BE2C (cell line): ENCODE measurements at regions not wholly inside any gene's neighbourhood (a gene's known extent, or its start where the extent isn't known, plus 50 kb on each side); places are given as distances from the start of the nearest gene placed in this dataset.

Experiments used
- DNase-seq: peaks from one replicate; pipeline ENCODE4 v3.0.0-alpha.2; 2020
- H3K27me3 ChIP-seq: fragments of 250-450 bp; sonication (Bioruptor Pico); 2 replicates; pipeline ENCODE4 v1.5.1; 2020; ENCODE audit warnings: mild to moderate bottlenecking
- H3K36me3 ChIP-seq: fragments of 250-450 bp; sonication (Bioruptor Pico); 2 replicates; pipeline ENCODE4 v1.5.1; 2020; ENCODE audit warnings: mild to moderate bottlenecking
- H3K4me1 ChIP-seq: fragments of 250-450 bp; sonication (Bioruptor Pico); 2 replicates; pipeline ENCODE4 v1.5.1; 2020
- H3K4me3 ChIP-seq: 2 replicates; pipeline ENCODE4 v1.5.1; 2011; ENCODE audit warnings: low read depth, low read length
- H3K9me3 ChIP-seq: fragments of 250-450 bp; sonication (Bioruptor Pico); 2 replicates; pipeline ENCODE4 v1.5.1; 2020
- TF ChIP-seq, protein P1 (sequence below): IDR thresholded peaks from 2 replicates; pipeline ENCODE4 v1.5.1; 2012; ENCODE audit warnings: mild to moderate bottlenecking, low read depth, low read length

- Histone ChIP-seq H3K4me3 (no peak overlapping the region), H3K27me3 (no peaks in the 10 kb centered on the region), H3K9me3 (no peaks in the 10 kb centered on the region), H3K36me3 (no peaks in the 10 kb centered on the region), H3K4me1 (peaks cover 4% of the 10 kb centered on the region)
- no peak for DNase-seq
- TF ChIP-seq, protein P1, sequence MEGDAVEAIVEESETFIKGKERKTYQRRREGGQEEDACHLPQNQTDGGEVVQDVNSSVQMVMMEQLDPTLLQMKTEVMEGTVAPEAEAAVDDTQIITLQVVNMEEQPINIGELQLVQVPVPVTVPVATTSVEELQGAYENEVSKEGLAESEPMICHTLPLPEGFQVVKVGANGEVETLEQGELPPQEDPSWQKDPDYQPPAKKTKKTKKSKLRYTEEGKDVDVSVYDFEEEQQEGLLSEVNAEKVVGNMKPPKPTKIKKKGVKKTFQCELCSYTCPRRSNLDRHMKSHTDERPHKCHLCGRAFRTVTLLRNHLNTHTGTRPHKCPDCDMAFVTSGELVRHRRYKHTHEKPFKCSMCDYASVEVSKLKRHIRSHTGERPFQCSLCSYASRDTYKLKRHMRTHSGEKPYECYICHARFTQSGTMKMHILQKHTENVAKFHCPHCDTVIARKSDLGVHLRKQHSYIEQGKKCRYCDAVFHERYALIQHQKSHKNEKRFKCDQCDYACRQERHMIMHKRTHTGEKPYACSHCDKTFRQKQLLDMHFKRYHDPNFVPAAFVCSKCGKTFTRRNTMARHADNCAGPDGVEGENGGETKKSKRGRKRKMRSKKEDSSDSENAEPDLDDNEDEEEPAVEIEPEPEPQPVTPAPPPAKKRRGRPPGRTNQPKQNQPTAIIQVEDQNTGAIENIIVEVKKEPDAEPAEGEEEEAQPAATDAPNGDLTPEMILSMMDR = no peak
Measured at GRCh38 chr7:7104971-7105370, 77.4 kb upstream of the C1GALT1 start.

DNA sequence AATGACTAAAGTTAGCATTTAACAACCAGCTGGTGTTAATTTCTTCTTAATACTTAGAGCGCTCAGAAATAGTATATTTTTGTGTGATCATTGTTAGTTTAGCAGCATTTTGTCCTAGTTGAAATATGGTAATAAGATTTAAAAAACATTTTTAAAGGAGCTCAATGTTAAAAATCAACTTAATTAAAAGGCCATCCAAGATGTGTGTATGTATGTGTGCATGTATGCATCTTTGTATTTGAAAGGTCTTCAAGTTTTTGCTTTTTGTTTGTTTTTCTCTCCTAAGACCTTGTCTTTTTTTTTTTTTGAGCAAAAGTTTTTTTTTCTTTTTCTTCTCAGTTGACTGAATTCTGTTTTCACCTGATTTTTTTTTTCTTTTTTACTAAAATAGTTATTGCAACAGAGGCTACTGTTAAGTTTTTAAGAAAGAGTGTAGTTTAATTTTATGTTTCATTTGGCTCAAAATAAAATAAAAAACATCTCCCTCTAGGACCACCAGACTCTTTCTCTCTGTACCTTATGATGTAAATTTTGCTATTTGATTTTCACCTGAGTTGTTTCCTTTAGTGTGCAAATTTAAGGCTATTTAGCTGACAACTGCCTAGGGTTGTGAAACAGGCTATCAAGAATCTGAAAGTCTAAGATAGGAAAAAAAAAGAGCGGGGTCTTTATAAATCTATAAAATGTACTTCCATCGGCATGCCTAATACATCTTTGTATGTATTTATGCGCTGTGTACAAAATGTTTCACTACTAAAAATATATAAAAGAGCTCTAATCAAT lies 76.4 kb upstream of the C1GALT1 start:
- TF ChIP-seq, protein P1 = no peak
- no peak for DNase-seq
- H3K9me3 ChIP-seq = no peaks in the 10 kb centered on the region
- H3K4me1 ChIP-seq = no peaks in the 10 kb centered on the region
- H3K27me3 ChIP-seq = no peaks in the 10 kb centered on the region
- no peak overlapping the region for H3K4me3 ChIP-seq
- H3K36me3 ChIP-seq = no peaks in the 10 kb centered on the region

DNA sequence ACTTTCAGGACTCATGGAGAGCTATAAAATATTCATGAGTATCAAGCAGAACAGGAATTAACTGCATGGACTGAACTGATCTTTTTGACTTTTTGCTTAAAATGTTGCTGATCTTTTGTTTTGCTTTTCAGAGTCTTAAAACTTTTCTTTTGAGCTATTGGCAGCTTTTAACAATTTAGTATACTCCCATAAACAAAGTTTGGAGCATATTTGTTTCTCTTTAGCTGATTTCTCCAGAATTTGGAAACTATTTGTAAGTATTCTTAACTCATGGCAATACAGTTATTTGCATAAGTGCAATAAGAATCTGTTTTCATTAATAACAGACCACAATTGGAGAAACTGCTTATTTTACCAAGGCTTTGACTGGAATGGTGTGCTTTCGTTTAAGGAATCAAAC lies 73.4 kb upstream of the C1GALT1 start:
- Histone ChIP-seq H3K4me3 (no peak overlapping the region), H3K27me3 (peaks cover 4% of the 10 kb centered on the region), H3K36me3 (no peaks in the 10 kb centered on the region), H3K9me3 (no peaks in the 10 kb centered on the region), H3K4me1 (no peaks in the 10 kb centered on the region)
- TF ChIP-seq, protein P1 = no peak
- DNase-seq = no peak

DNA sequence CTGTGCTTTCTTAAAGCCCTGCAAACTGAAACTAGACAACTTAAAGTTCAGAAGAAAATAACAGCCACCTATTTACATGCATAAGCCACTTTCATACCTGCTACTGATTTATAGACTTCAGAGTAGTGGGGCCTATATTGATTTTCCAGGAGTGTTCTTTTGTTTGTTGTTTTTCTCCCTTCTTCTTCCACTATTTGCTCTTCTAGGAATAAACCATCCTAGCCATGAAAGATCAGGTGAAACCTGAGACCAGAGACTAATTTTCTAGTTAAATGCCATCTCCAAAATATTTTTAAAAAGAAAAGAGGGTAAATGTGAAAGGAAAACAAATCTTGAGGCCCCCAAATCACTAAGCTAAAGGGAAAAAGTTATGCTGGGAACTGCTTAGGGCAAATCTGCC lies 72.4 kb upstream of the C1GALT1 start:
- H3K9me3 ChIP-seq = no peaks in the 10 kb centered on the region
- peaks cover 4% of the 10 kb centered on the region for H3K27me3 ChIP-seq
- H3K4me3 ChIP-seq = no peak overlapping the region
- H3K36me3 ChIP-seq = no peaks in the 10 kb centered on the region
- TF ChIP-seq, protein P1 = no peak
- H3K4me1 ChIP-seq = no peaks in the 10 kb centered on the region
- DNase-seq = no peak

DNA sequence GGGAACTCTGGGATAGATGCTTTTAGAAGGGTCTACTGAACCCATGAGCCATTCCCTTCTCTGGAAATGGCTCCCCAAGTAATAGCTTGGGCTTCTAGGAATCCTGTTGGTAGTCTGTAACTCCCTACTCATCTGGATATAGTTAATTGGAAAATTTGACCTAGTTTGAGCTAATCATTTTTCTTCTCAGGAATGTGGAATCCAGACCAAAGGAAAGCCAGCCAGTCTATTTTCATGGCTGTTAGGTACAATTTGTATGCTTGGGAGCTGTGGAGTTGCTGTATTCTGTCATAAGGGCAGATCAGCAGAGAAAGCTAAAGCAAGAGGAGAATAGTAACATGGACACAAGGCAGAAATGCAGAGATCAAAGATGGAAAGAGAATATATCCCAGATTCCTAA lies 71.6 kb upstream of the C1GALT1 start:
- no peak for DNase-seq
- Histone ChIP-seq H3K4me3 (no peak overlapping the region), H3K27me3 (peaks cover 4% of the 10 kb centered on the region), H3K36me3 (no peaks in the 10 kb centered on the region), H3K9me3 (no peaks in the 10 kb centered on the region), H3K4me1 (no peaks in the 10 kb centered on the region)
- TF ChIP-seq, protein P1 = no peak

DNA sequence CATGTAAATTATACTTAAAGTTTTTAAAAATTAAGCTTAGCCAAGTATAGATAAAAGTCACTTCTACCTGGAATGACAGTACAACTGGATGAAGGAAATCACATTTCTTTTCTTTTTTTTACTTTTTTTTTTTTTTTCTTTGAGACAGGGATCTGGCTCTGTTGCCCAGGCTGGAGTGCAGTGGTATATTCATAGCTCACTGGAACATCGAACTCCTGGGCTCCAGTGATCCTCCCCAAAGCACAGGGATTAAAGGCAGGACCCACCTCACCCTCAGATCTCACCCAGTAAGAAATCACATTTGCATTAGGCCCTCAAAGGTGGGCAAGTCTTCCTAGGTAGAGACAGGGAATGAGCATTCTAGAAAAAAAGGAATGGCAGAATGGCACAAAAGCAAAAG lies 69.5 kb upstream of the C1GALT1 start:
- Histone ChIP-seq H3K4me1 (no peaks in the 10 kb centered on the region), H3K9me3 (no peaks in the 10 kb centered on the region), H3K36me3 (no peaks in the 10 kb centered on the region), H3K27me3 (peaks cover 4% of the 10 kb centered on the region), H3K4me3 (no peak overlapping the region)
- no peak for DNase-seq
- TF ChIP-seq, protein P1 = no peak
